Type B pancreatic cell (in vitro differentiated cells): ENCODE measurements at regions not wholly inside any gene's neighbourhood (a gene's known extent, or its start where the extent isn't known, plus 50 kb on each side); places are given as distances from the start of the nearest gene placed in this dataset.

Experiments used
- DNase-seq: peaks from one replicate; pipeline ENCODE4 v3.0.0; 2021; ENCODE audit warnings: mixed read lengths; ENCODE audit not compliant: unreplicated experiment; ENCODE audit errors: extremely low spot score
- H3K27ac Mint-ChIP-seq: 2 replicates; pipeline ENCODE4 v1.8.0; 2021; ENCODE audit warnings: mild to moderate bottlenecking, mixed read lengths
- H3K27me3 Mint-ChIP-seq: 2 replicates; pipeline ENCODE4 v1.8.0; 2021; ENCODE audit warnings: mixed read lengths
- H3K36me3 Mint-ChIP-seq: 2 replicates; pipeline ENCODE4 v1.8.0; 2021; ENCODE audit warnings: mixed read lengths
- H3K4me1 Mint-ChIP-seq: one replicate; pipeline ENCODE4 v1.8.0; 2021; ENCODE audit warnings: mixed read lengths; ENCODE audit not compliant: unreplicated experiment
- H3K4me3 Mint-ChIP-seq: 2 replicates; pipeline ENCODE4 v1.8.0; 2021; ENCODE audit warnings: mild to moderate bottlenecking, mixed read lengths
- H3K9me3 Mint-ChIP-seq: 2 replicates; pipeline ENCODE4 v1.8.0; 2021; ENCODE audit warnings: mixed read lengths
- CTCF ChIP-seq: fragments of 200-600 bp; sonication (generic); conservative IDR thresholded peaks from 2 replicates; pipeline ENCODE4 v1.5.0; 2021; ENCODE audit warnings: antibody characterized with exemption, mild to moderate bottlenecking

- Mint-ChIP-seq H3K27ac (no peak overlapping the region), H3K4me3 (no peak overlapping the region), H3K27me3 (no peaks in the 10 kb centered on the region), H3K9me3 (peaks cover 1% of the 10 kb centered on the region), H3K4me1 (no peaks in the 10 kb centered on the region), H3K36me3 (no peaks in the 10 kb centered on the region)
- no peak for DNase-seq
- no peak for TF ChIP-seq CTCF
These were observed 476.4 kb downstream of the TBC1D22A start for GRCh38 chr22:47238690-47239473.

DNA sequence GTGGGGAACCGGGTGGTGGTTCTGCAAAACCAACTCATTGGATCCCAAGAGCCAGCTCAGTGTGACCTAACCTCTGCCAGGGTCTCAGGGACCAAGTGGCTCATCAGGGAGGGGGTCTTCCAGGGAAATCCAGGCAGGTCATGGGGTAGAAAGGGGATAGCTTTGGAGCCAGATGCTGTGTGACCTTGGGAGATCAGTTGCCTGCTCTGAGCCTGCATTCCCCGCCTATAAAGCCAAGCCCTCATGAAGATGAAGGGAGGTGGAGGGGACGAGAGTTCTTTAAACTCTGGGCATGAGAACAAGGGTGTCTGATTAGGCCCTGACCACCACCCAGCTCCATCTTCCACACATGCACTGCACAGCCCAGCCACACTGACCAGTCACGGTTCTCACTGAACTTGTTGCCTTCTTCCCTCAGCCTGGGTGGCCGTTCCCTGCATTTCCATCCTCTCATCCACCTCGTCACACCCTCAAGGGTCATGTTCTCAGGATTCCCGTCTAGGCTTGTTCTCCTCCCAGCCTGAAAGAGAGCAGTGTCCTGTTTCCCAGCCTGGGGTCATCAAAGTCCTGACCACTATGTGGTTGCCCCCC lies 475.5 kb downstream of the TBC1D22A start:
- no peaks in the 10 kb centered on the region for H3K36me3 Mint-ChIP-seq
- H3K4me1 Mint-ChIP-seq = no peaks in the 10 kb centered on the region
- no peak overlapping the region for H3K27ac Mint-ChIP-seq
- H3K4me3 Mint-ChIP-seq = no peak overlapping the region
- no peak for DNase-seq
- peaks cover 5% of the 10 kb centered on the region for H3K9me3 Mint-ChIP-seq
- TF ChIP-seq CTCF = no peak
- H3K27me3 Mint-ChIP-seq = no peaks in the 10 kb centered on the region

- Mint-ChIP-seq H3K4me3 (no peak overlapping the region), H3K9me3 (peaks cover 5% of the 10 kb centered on the region), H3K4me1 (no peaks in the 10 kb centered on the region), H3K36me3 (no peaks in the 10 kb centered on the region), H3K27me3 (no peaks in the 10 kb centered on the region), H3K27ac (no peak overlapping the region)
- TF ChIP-seq CTCF = no peak
- DNase-seq = no peak
These were observed 474.3 kb downstream of the TBC1D22A start for GRCh38 chr22:47236718-47237117.

DNA sequence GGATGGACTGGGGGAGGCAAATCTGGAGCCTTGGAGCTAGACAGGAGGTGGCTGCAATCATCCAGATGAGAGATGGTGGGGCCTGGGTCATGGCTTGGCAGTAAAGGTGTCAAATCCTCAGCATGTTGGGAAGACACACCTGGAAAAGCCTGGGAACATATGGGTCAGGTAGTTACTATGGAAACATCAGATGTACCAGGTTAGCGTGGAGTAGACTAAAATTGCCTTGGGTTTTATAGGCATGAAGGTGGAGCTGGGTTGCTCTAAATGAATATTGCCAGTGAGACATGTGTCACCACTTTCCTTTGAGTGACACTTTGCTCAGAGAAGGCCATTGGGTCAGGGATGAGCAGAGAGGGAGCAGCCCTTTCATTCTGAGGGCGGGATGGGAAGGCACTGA lies 473.7 kb downstream of the TBC1D22A start:
- Mint-ChIP-seq H3K36me3 (no peaks in the 10 kb centered on the region), H3K9me3 (peaks cover 5% of the 10 kb centered on the region), H3K4me1 (no peaks in the 10 kb centered on the region), H3K27ac (no peak overlapping the region), H3K27me3 (no peaks in the 10 kb centered on the region), H3K4me3 (no peak overlapping the region)
- no peak for DNase-seq
- no peak for TF ChIP-seq CTCF

- no peaks in the 10 kb centered on the region for H3K27me3 Mint-ChIP-seq
- H3K27ac Mint-ChIP-seq = no peak overlapping the region
- no peak for TF ChIP-seq CTCF
- peaks cover 5% of the 10 kb centered on the region for H3K9me3 Mint-ChIP-seq
- no peaks in the 10 kb centered on the region for H3K4me1 Mint-ChIP-seq
- H3K36me3 Mint-ChIP-seq = no peaks in the 10 kb centered on the region
- H3K4me3 Mint-ChIP-seq = no peak overlapping the region
- no peak for DNase-seq
These were observed 471.1 kb downstream of the TBC1D22A start for GRCh38 chr22:47233316-47234243.
